Mesenchymal stem cell (in vitro differentiated cells and primary cell): ENCODE measurements at regions not wholly inside any gene's neighbourhood (a gene's known extent, or its start where the extent isn't known, plus 50 kb on each side); places are given as distances from the start of the nearest gene placed in this dataset.
"Not testable (repeated sequence)": the region's sequence is repeated elsewhere in the genome, so short reads cannot be mapped to it uniquely, and the experiment has no call there.

Source experiments
- DNase-seq: peaks from one replicate; pipeline ENCODE4 v3.0.0-alpha.2; 2013
- H2AFZ ChIP-seq: one replicate; pipeline ENCODE4 v1.6.1; 2013; ENCODE audit warnings: low read depth, mild to moderate bottlenecking, control low read depth, inconsistent platforms, low read length, moderate library complexity
- H2AK5ac ChIP-seq: 2 replicates; pipeline ENCODE4 v1.6.1; 2013; ENCODE audit warnings: low read length, moderate library complexity, mild to moderate bottlenecking, inconsistent platforms; ENCODE audit not compliant: severe bottlenecking
- H2BK120ac ChIP-seq: one replicate; pipeline ENCODE4 v1.6.1; 2013; ENCODE audit warnings: low read depth, mild to moderate bottlenecking, inconsistent platforms, low read length, moderate library complexity
- H2BK12ac ChIP-seq, 2 experiments: one replicate each; pipeline ENCODE4 v1.6.1; 2013; ENCODE audit warnings: inconsistent platforms in 2 of 2, low read length in 2 of 2, mild to moderate bottlenecking in 2 of 2, moderate library complexity in 2 of 2, control low read depth in 1 of 2
- H2BK15ac ChIP-seq: one replicate; pipeline ENCODE4 v1.6.1; 2013; ENCODE audit warnings: mild to moderate bottlenecking, low read depth, inconsistent platforms; ENCODE audit not compliant: poor library complexity, severe bottlenecking
- H2BK5ac ChIP-seq: 2 replicates; pipeline ENCODE4 v1.6.1; 2013; ENCODE audit warnings: low read depth, mild to moderate bottlenecking, low read length, control low read depth, inconsistent platforms; ENCODE audit not compliant: poor library complexity, severe bottlenecking
- H3K14ac ChIP-seq, 2 experiments: one replicate each; pipeline ENCODE4 v1.6.1; 2013; ENCODE audit warnings: inconsistent platforms in 2 of 2, low read length in 2 of 2, control low read depth in 1 of 2, mild to moderate bottlenecking in 1 of 2, moderate library complexity in 1 of 2
- H3K18ac ChIP-seq, 2 experiments: one replicate each; pipeline ENCODE4 v1.6.1; 2013; ENCODE audit warnings: inconsistent platforms in 2 of 2, low read length in 2 of 2, control low read depth in 1 of 2, low read depth in 1 of 2, mild to moderate bottlenecking in 1 of 2
- H3K23ac ChIP-seq, 2 experiments: one replicate each; pipeline ENCODE4 v1.6.1; 2013; ENCODE audit warnings: inconsistent platforms in 2 of 2, low read length in 2 of 2, mild to moderate bottlenecking in 2 of 2, moderate library complexity in 2 of 2, control low read depth in 1 of 2
- H3K27ac ChIP-seq: 2 replicates; pipeline ENCODE4 v1.5.1; 2013; ENCODE audit warnings: mild to moderate bottlenecking, moderate library complexity, low read length, control low read depth, inconsistent platforms; ENCODE audit not compliant: poor library complexity, severe bottlenecking
- H3K27me3 ChIP-seq, 2 experiments: 2 replicates each; pipeline versions ENCODE4 v1.6.1 to v1.7.0; 2013; ENCODE audit warnings: low read length in 2 of 2, mild to moderate bottlenecking in 2 of 2, moderate library complexity in 2 of 2, control low read depth in 1 of 2, inconsistent platforms in 1 of 2; ENCODE audit not compliant: control insufficient read depth in 1 of 2, insufficient read depth in 1 of 2
- H3K36me3 ChIP-seq, 2 experiments: 2 replicates each; pipeline versions ENCODE4 v1.6.1 to v1.7.0; 2013; ENCODE audit warnings: low read length in 2 of 2, control low read depth in 1 of 2, inconsistent platforms in 1 of 2, low read depth in 1 of 2, mild to moderate bottlenecking in 1 of 2; ENCODE audit not compliant: insufficient read depth in 2 of 2, control insufficient read depth in 1 of 2
- H3K4ac ChIP-seq, 2 experiments: one replicate each; pipeline ENCODE4 v1.6.1; 2013; ENCODE audit warnings: inconsistent platforms in 2 of 2, low read length in 2 of 2, mild to moderate bottlenecking in 2 of 2, moderate library complexity in 2 of 2, control low read depth in 1 of 2, low read depth in 1 of 2
- H3K4me1 ChIP-seq: 2 replicates; pipeline ENCODE4 v1.6.1; 2013; ENCODE audit warnings: low read depth, low read length, control low read depth; ENCODE audit not compliant: control insufficient read depth, insufficient read depth
- H3K4me2 ChIP-seq: 2 replicates; pipeline ENCODE4 v1.6.1; 2013; ENCODE audit warnings: low read length, mild to moderate bottlenecking, inconsistent platforms; ENCODE audit not compliant: poor library complexity, severe bottlenecking
- H3K4me3 ChIP-seq, 2 experiments: 2 replicates each; pipeline versions ENCODE4 v1.5.1 to v1.7.0; 2013; ENCODE audit warnings: low read length in 2 of 2, mild to moderate bottlenecking in 2 of 2, control low read depth in 1 of 2, low read depth in 1 of 2; ENCODE audit not compliant: insufficient read depth in 1 of 2
- H3K79me1 ChIP-seq: replicated peaks from 2 replicates; pipeline ENCODE4 v1.6.1; 2013; ENCODE audit warnings: mild to moderate bottlenecking, control low read depth, low read length, inconsistent platforms; ENCODE audit not compliant: poor library complexity, severe bottlenecking
- H3K9ac ChIP-seq: 2 replicates; pipeline ENCODE4 v1.7.0; 2013; ENCODE audit warnings: mild to moderate bottlenecking, low read length, moderate library complexity
- H3K9me3 ChIP-seq: 2 replicates; pipeline ENCODE4 v1.7.0; 2013; ENCODE audit warnings: mild to moderate bottlenecking, low read length; ENCODE audit not compliant: control insufficient read depth
- H4K8ac ChIP-seq: one replicate; pipeline ENCODE4 v1.6.1; 2013; ENCODE audit warnings: inconsistent platforms, mild to moderate bottlenecking, low read length, moderate library complexity
- H4K91ac ChIP-seq: one replicate; pipeline ENCODE4 v1.6.1; 2013; ENCODE audit warnings: mild to moderate bottlenecking, low read length, inconsistent platforms
- WGBS: methylation state at CpG from one replicate; pipeline ENCODE4 v1.1.7; 2013; ENCODE audit warnings: mixed read lengths; 5-methylcytosine and 5-hydroxymethylcytosine counted together

- Histone ChIP-seq H3K36me3 (no peaks in the 10 kb centered on the region), H2BK120ac (no peak overlapping the region), H3K27ac (no peak overlapping the region), H3K9me3 (no peaks in the 10 kb centered on the region), H3K79me1 (no peaks in the 10 kb centered on the region), H4K8ac (no peak overlapping the region), H2AK5ac (no peak overlapping the region), H3K18ac (no peak overlapping the region), H3K23ac (no peak overlapping the region), H4K91ac (peak overlapping the region; percentile 18), H3K4me1 (no peaks in the 10 kb centered on the region), H3K4me2 (no peak overlapping the region), H2BK5ac (no peak overlapping the region), H3K4ac (no peak overlapping the region), H3K27me3 (peaks cover 0 to 14% of the 10 kb centered on the region in 2 experiments), H2BK15ac (no peak overlapping the region), H2AFZ (no peak overlapping the region), H3K4me3 (no peak overlapping the region), H3K14ac (no peak overlapping the region), H3K9ac (no peak overlapping the region), H2BK12ac (no peak overlapping the region)
- WGBS = 60% methylated on average over 1 of the region's 1 CpG
- DNase-seq = no peak
Observed at GRCh38 chr1:29999595-29999994, 723.8 kb downstream of the MATN1 start.

DNA sequence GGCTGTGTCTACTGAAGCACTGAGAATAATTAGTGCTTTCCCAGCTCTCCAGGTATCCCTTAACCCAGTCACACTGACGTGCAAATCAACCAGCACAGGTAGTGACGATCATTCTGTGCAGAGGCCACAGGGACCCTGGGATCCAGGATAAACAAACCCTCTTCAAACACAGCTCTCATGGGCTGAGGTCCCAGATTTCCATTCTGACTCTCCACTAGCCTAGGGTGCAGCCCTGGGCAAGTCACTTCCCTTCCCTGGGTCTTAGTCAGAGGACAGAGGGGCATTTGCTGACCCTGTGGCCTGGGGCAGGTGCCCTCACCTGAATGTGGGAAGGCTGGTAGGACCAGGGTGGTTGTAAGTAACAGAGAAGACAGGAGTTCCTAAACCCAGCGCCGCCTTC, 724.7 kb downstream of the MATN1 start:
- DNase-seq = no peak
- Histone ChIP-seq H3K4me1 (no peaks in the 10 kb centered on the region), H2AFZ (no peak overlapping the region), H2AK5ac (no peak overlapping the region), H4K91ac (no peak overlapping the region), H3K18ac (no peak overlapping the region), H3K9me3 (no peaks in the 10 kb centered on the region), H3K27ac (no peak overlapping the region), H2BK5ac (no peak overlapping the region), H2BK120ac (no peak overlapping the region), H3K4me2 (no peak overlapping the region), H3K4ac (no peak overlapping the region), H3K27me3 (peaks cover 0 to 14% of the 10 kb centered on the region in 2 experiments), H3K14ac (no peak overlapping the region), H3K79me1 (no peaks in the 10 kb centered on the region), H2BK15ac (no peak overlapping the region), H4K8ac (no peak overlapping the region), H3K23ac (no peak overlapping the region), H3K4me3 (no peak overlapping the region), H2BK12ac (no peak overlapping the region), H3K36me3 (no peaks in the 10 kb centered on the region), H3K9ac (no peak overlapping the region)
- 75% methylated on average over 3 of the region's 4 CpGs for WGBS

GRCh38 chr1:29997818-29998217, 725.6 kb downstream of the MATN1 start:
- not testable (repeated sequence) for H3K14ac ChIP-seq, H2BK15ac ChIP-seq, H2AK5ac ChIP-seq, H3K9ac ChIP-seq, H3K27ac ChIP-seq, H4K8ac ChIP-seq, H2BK5ac ChIP-seq, H3K4me3 ChIP-seq, H2AFZ ChIP-seq, H3K23ac ChIP-seq, H2BK120ac ChIP-seq, H3K79me1 ChIP-seq, H2BK12ac ChIP-seq, H3K9me3 ChIP-seq, H3K4me2 ChIP-seq, H3K4me1 ChIP-seq, H4K91ac ChIP-seq, H3K36me3 ChIP-seq, DNase-seq, H3K4ac ChIP-seq, H3K18ac ChIP-seq
- H3K27me3 ChIP-seq = peaks cover 0 to 14% of the 10 kb centered on the region in 2 experiments
- WGBS = no CpG with 5 or more reads among the region's 3 CpGs

DNA sequence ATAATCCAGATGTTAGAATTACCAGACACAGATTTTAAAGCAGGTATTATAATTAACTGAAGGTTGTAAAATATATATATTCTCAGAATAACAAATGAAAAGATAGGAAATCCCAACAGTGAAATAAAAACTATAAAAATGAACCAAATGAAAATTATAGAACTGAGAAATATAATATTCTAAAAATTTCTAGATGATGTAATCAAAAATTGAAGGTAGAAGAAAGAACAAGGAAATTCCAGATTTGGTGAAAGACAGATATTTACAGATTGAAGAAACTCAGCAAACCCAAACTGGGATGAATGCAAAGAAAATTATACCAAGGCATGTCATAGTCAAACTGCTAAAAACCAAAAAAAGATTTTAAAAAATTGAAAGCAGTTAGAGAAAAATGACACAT, 729.4 kb downstream of the MATN1 start:
- no peak overlapping the region for H4K91ac ChIP-seq
- H3K9ac ChIP-seq = no peak overlapping the region
- H3K4ac ChIP-seq = no peak overlapping the region
- H3K27ac ChIP-seq = no peak overlapping the region
- H3K4me1 ChIP-seq = no peaks in the 10 kb centered on the region
- H3K36me3 ChIP-seq = no peaks in the 10 kb centered on the region
- H3K18ac ChIP-seq = no peak overlapping the region
- H3K9me3 ChIP-seq = peaks cover 3% of the 10 kb centered on the region
- no peak overlapping the region for H3K23ac ChIP-seq
- peaks cover 0 to 9% of the 10 kb centered on the region in 2 experiments for H3K27me3 ChIP-seq
- no peak overlapping the region for H3K14ac ChIP-seq
- no peak overlapping the region for H2BK120ac ChIP-seq
- DNase-seq = no peak
- no peak overlapping the region for H3K4me2 ChIP-seq
- H2BK5ac ChIP-seq = no peak overlapping the region
- H2BK15ac ChIP-seq = no peak overlapping the region
- no peak overlapping the region for H2BK12ac ChIP-seq
- H3K4me3 ChIP-seq = no peak overlapping the region
- no peak overlapping the region for H4K8ac ChIP-seq
- H2AK5ac ChIP-seq = no peak overlapping the region
- no peaks in the 10 kb centered on the region for H3K79me1 ChIP-seq
- H2AFZ ChIP-seq = no peak overlapping the region
